K562 (cell line): ENCODE measurements at regions not wholly inside any gene's neighbourhood (a gene's known extent, or its start where the extent isn't known, plus 50 kb on each side); places are given as distances from the start of the nearest gene placed in this dataset.

ENCODE experiments used
- TF ChIP-seq, protein P1 (sequence below): fragments of 200-600 bp; sonication (generic); IDR thresholded peaks from one replicate; pipeline ENCODE4 v1.6.1; 2012; ENCODE audit warnings: mild to moderate bottlenecking, low read depth, low read length, inconsistent platforms
- TF ChIP-seq, protein P2 (sequence below): fragments of 450-650 bp; IDR thresholded peaks from one replicate; pipeline ENCODE4 v1.6.1; 2018; ENCODE audit warnings: mild to moderate bottlenecking, moderate library complexity; ENCODE audit not compliant: partially characterized antibody

DNA sequence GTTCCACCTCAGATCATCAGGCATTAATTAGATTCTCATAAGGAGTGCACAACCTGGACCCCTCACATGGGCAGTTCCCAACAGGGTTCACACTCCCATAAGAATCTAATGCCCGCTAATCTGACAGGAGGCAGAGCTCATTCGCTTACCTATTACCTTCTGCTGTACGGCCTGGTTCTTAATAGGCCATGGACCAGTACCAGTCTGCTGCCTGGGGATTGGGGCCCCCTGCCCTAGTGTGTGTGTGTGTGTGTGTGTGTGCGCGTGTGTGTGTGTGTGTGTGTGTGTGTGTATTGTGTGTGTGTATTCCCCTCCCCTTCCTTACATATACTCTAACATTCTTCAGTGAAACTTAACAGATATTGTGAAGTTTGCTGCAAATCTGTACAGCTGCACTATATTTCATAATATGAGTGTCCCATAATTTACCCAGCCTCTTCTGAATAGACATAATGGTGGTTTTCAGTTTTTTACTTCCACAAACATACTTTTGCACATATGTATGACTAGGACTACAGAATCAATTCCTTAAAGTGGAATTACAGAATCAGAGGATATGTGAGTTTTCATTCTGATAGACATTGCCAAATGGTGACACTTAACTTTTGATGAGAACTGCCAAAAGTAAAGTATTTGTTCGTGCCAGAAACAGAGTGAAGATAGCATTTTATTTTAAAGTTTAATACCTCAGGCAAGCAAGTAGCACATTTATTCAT is 205.2 kb upstream of the EEA1 start (continued):
- TF ChIP-seq, protein P1, sequence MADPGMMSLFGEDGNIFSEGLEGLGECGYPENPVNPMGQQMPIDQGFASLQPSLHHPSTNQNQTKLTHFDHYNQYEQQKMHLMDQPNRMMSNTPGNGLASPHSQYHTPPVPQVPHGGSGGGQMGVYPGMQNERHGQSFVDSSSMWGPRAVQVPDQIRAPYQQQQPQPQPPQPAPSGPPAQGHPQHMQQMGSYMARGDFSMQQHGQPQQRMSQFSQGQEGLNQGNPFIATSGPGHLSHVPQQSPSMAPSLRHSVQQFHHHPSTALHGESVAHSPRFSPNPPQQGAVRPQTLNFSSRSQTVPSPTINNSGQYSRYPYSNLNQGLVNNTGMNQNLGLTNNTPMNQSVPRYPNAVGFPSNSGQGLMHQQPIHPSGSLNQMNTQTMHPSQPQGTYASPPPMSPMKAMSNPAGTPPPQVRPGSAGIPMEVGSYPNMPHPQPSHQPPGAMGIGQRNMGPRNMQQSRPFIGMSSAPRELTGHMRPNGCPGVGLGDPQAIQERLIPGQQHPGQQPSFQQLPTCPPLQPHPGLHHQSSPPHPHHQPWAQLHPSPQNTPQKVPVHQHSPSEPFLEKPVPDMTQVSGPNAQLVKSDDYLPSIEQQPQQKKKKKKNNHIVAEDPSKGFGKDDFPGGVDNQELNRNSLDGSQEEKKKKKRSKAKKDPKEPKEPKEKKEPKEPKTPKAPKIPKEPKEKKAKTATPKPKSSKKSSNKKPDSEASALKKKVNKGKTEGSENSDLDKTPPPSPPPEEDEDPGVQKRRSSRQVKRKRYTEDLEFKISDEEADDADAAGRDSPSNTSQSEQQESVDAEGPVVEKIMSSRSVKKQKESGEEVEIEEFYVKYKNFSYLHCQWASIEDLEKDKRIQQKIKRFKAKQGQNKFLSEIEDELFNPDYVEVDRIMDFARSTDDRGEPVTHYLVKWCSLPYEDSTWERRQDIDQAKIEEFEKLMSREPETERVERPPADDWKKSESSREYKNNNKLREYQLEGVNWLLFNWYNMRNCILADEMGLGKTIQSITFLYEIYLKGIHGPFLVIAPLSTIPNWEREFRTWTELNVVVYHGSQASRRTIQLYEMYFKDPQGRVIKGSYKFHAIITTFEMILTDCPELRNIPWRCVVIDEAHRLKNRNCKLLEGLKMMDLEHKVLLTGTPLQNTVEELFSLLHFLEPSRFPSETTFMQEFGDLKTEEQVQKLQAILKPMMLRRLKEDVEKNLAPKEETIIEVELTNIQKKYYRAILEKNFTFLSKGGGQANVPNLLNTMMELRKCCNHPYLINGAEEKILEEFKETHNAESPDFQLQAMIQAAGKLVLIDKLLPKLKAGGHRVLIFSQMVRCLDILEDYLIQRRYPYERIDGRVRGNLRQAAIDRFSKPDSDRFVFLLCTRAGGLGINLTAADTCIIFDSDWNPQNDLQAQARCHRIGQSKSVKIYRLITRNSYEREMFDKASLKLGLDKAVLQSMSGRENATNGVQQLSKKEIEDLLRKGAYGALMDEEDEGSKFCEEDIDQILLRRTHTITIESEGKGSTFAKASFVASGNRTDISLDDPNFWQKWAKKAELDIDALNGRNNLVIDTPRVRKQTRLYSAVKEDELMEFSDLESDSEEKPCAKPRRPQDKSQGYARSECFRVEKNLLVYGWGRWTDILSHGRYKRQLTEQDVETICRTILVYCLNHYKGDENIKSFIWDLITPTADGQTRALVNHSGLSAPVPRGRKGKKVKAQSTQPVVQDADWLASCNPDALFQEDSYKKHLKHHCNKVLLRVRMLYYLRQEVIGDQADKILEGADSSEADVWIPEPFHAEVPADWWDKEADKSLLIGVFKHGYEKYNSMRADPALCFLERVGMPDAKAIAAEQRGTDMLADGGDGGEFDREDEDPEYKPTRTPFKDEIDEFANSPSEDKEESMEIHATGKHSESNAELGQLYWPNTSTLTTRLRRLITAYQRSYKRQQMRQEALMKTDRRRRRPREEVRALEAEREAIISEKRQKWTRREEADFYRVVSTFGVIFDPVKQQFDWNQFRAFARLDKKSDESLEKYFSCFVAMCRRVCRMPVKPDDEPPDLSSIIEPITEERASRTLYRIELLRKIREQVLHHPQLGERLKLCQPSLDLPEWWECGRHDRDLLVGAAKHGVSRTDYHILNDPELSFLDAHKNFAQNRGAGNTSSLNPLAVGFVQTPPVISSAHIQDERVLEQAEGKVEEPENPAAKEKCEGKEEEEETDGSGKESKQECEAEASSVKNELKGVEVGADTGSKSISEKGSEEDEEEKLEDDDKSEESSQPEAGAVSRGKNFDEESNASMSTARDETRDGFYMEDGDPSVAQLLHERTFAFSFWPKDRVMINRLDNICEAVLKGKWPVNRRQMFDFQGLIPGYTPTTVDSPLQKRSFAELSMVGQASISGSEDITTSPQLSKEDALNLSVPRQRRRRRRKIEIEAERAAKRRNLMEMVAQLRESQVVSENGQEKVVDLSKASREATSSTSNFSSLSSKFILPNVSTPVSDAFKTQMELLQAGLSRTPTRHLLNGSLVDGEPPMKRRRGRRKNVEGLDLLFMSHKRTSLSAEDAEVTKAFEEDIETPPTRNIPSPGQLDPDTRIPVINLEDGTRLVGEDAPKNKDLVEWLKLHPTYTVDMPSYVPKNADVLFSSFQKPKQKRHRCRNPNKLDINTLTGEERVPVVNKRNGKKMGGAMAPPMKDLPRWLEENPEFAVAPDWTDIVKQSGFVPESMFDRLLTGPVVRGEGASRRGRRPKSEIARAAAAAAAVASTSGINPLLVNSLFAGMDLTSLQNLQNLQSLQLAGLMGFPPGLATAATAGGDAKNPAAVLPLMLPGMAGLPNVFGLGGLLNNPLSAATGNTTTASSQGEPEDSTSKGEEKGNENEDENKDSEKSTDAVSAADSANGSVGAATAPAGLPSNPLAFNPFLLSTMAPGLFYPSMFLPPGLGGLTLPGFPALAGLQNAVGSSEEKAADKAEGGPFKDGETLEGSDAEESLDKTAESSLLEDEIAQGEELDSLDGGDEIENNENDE = no peak
- TF ChIP-seq, protein P2, sequence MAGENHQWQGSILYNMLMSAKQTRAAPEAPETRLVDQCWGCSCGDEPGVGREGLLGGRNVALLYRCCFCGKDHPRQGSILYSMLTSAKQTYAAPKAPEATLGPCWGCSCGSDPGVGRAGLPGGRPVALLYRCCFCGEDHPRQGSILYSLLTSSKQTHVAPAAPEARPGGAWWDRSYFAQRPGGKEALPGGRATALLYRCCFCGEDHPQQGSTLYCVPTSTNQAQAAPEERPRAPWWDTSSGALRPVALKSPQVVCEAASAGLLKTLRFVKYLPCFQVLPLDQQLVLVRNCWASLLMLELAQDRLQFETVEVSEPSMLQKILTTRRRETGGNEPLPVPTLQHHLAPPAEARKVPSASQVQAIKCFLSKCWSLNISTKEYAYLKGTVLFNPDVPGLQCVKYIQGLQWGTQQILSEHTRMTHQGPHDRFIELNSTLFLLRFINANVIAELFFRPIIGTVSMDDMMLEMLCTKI = no peak
